Nephron (organoid): ENCODE measurements at regions not wholly inside any gene's neighbourhood (a gene's known extent, or its start where the extent isn't known, plus 50 kb on each side); places are given as distances from the start of the nearest gene placed in this dataset.

Experiments
- H3K27ac Mint-ChIP-seq, 3 experiments: 2 replicates each; pipeline ENCODE4 v1.8.0; 2020; ENCODE audit warnings: mixed read lengths in 3 of 3, mild to moderate bottlenecking in 2 of 3, moderate library complexity in 1 of 3
- H3K27me3 Mint-ChIP-seq: 2 replicates; pipeline ENCODE4 v1.8.0; 2021; ENCODE audit warnings: low read depth, mild to moderate bottlenecking, moderate library complexity, mixed read lengths
- H3K36me3 Mint-ChIP-seq: 2 replicates; pipeline ENCODE4 v1.8.0; 2020; ENCODE audit warnings: low read depth, mixed read lengths
- H3K4me1 Mint-ChIP-seq: 2 replicates; pipeline ENCODE4 v1.8.0; 2020; ENCODE audit warnings: mixed read lengths
- H3K4me3 Mint-ChIP-seq, 3 experiments: 2 replicates each; pipeline ENCODE4 v1.8.0; 2020; ENCODE audit warnings: mild to moderate bottlenecking in 3 of 3, mixed read lengths in 3 of 3, moderate library complexity in 2 of 3
- H3K9me3 Mint-ChIP-seq: 2 replicates; pipeline ENCODE4 v1.8.0; 2020; ENCODE audit warnings: mixed read lengths
- CTCF ChIP-seq, 3 experiments: fragments of 200-600 bp; sonication (generic); IDR thresholded peaks; one replicate each; pipeline ENCODE4 v1.5.0; 2021; ENCODE audit warnings: antibody characterized with exemption in 3 of 3; ENCODE audit not compliant: unreplicated experiment in 3 of 3

GRCh38 chr6:3523966-3524365 is 67.1 kb upstream of the SLC22A23 start:
- H3K27ac Mint-ChIP-seq: no peak overlapping the region
- TF ChIP-seq CTCF (IDR thresholded peaks at IDR 0.05; ENCODE audit: unreplicated experiment in 3 of 3): no peak
- no peak overlapping the region for H3K4me3 Mint-ChIP-seq
- peaks cover 26% of the 10 kb centered on the region for H3K4me1 Mint-ChIP-seq
- H3K27me3 Mint-ChIP-seq: peaks cover 23% of the 10 kb centered on the region
- H3K9me3 Mint-ChIP-seq: peaks cover 3% of the 10 kb centered on the region
- H3K36me3 Mint-ChIP-seq: no peaks in the 10 kb centered on the region

- Mint-ChIP-seq H3K36me3 (no peaks in the 10 kb centered on the region), H3K27ac (no peak overlapping the region), H3K27me3 (peaks cover 25% of the 10 kb centered on the region), H3K4me3 (no peak overlapping the region), H3K9me3 (peaks cover 3% of the 10 kb centered on the region), H3K4me1 (peaks cover 32% of the 10 kb centered on the region)
- no peak for TF ChIP-seq CTCF (IDR thresholded peaks at IDR 0.05; ENCODE audit: unreplicated experiment in 3 of 3)
Measured at GRCh38 chr6:3523271-3523670, 66.4 kb upstream of the SLC22A23 start.

- no peak overlapping the region for H3K4me3 Mint-ChIP-seq
- no peak overlapping the region for H3K27ac Mint-ChIP-seq
- peaks cover 36% of the 10 kb centered on the region for H3K4me1 Mint-ChIP-seq
- no peaks in the 10 kb centered on the region for H3K36me3 Mint-ChIP-seq
- peaks cover 3% of the 10 kb centered on the region for H3K9me3 Mint-ChIP-seq
- peaks cover 29% of the 10 kb centered on the region for H3K27me3 Mint-ChIP-seq
- no peak for TF ChIP-seq CTCF (IDR thresholded peaks at IDR 0.05; ENCODE audit: unreplicated experiment in 3 of 3)
Measured at GRCh38 chr6:3522561-3523260, 65.9 kb upstream of the SLC22A23 start.

- Mint-ChIP-seq H3K4me1 (peaks cover 28% of the 10 kb centered on the region), H3K27ac (peak overlapping the region in 2 of 3 experiments; percentile 51 to 74), H3K9me3 (no peaks in the 10 kb centered on the region), H3K36me3 (no peaks in the 10 kb centered on the region), H3K4me3 (no peak overlapping the region), H3K27me3 (peaks cover 26% of the 10 kb centered on the region)
- no peak for TF ChIP-seq CTCF (IDR thresholded peaks at IDR 0.05; ENCODE audit: unreplicated experiment in 3 of 3)
Measured at GRCh38 chr6:3520281-3521230, 63.7 kb upstream of the SLC22A23 start.

GRCh38 chr6:3518356-3519190 is 61.7 kb upstream of the SLC22A23 start:
- Mint-ChIP-seq H3K27ac (peak overlapping the region in 2 of 3 experiments; percentile 13 to 56), H3K4me3 (peak overlapping the region in 1 of 3 experiments; percentile 6), H3K9me3 (no peaks in the 10 kb centered on the region), H3K4me1 (peaks cover 28% of the 10 kb centered on the region), H3K36me3 (no peaks in the 10 kb centered on the region), H3K27me3 (peaks cover 37% of the 10 kb centered on the region)
- TF ChIP-seq CTCF (IDR thresholded peaks at IDR 0.05; ENCODE audit: unreplicated experiment in 3 of 3): no peak
